H9 (cell line): ENCODE measurements at regions not wholly inside any gene's neighbourhood (a gene's known extent, or its start where the extent isn't known, plus 50 kb on each side); places are given as distances from the start of the nearest gene placed in this dataset.
"Not testable (repeated sequence)": the region's sequence is repeated elsewhere in the genome, so short reads cannot be mapped to it uniquely, and the experiment has no call there.

Experiments
- DNase-seq: peaks from one replicate; pipeline ENCODE4 v3.0.0-alpha.2; 2017
- H2AFZ ChIP-seq: one replicate; pipeline ENCODE4 v1.6.1; 2013; ENCODE audit warnings: mild to moderate bottlenecking, low read length, control low read depth, moderate library complexity
- H2AK5ac ChIP-seq: 2 replicates; pipeline ENCODE4 v1.6.1; 2013; ENCODE audit warnings: low read length, control low read depth, mixed read lengths; ENCODE audit not compliant: insufficient read length
- H2BK120ac ChIP-seq: one replicate; pipeline ENCODE4 v1.6.1; 2013; ENCODE audit warnings: low read depth, mild to moderate bottlenecking, low read length, control low read depth, inconsistent platforms; ENCODE audit not compliant: poor library complexity, severe bottlenecking
- H2BK12ac ChIP-seq: 2 replicates; pipeline ENCODE4 v1.6.1; 2013; ENCODE audit warnings: low read length, control low read depth, mixed read lengths, low read depth; ENCODE audit not compliant: insufficient read length
- H2BK15ac ChIP-seq: 2 replicates; pipeline ENCODE4 v1.6.1; 2013; ENCODE audit warnings: low read depth, low read length, control low read depth
- H2BK20ac ChIP-seq: one replicate; pipeline ENCODE4 v1.6.1; 2013; ENCODE audit warnings: low read depth, mild to moderate bottlenecking, low read length, control low read depth, inconsistent platforms; ENCODE audit not compliant: poor library complexity, severe bottlenecking
- H2BK5ac ChIP-seq: 2 replicates; pipeline ENCODE4 v1.6.1; 2013; ENCODE audit warnings: low read length, control low read depth, mixed read lengths; ENCODE audit not compliant: insufficient read length
- H3K14ac ChIP-seq: 2 replicates; pipeline ENCODE4 v1.6.1; 2013; ENCODE audit warnings: low read length, control low read depth; ENCODE audit not compliant: insufficient read depth
- H3K18ac ChIP-seq: 2 replicates; pipeline ENCODE4 v1.6.1; 2013; ENCODE audit warnings: low read depth, mild to moderate bottlenecking, mixed read lengths, low read length, control low read depth; ENCODE audit not compliant: insufficient read length
- H3K23ac ChIP-seq: 2 replicates; pipeline ENCODE4 v1.6.1; 2013; ENCODE audit warnings: low read length, control low read depth, mixed read lengths, low read depth; ENCODE audit not compliant: insufficient read length
- H3K23me2 ChIP-seq: 2 replicates; pipeline ENCODE4 v1.6.1; 2013; ENCODE audit warnings: low read depth, mild to moderate bottlenecking, mixed read lengths, low read length, control low read depth; ENCODE audit not compliant: insufficient read length, poor library complexity, severe bottlenecking
- H3K27ac ChIP-seq: 2 replicates; pipeline ENCODE4 v1.5.1; 2013; ENCODE audit warnings: low read length, control low read depth, mixed read lengths, low read depth; ENCODE audit not compliant: insufficient read length
- H3K27me3 ChIP-seq: 2 replicates; pipeline ENCODE4 v1.6.1; 2013; ENCODE audit warnings: low read length, control low read depth, inconsistent platforms; ENCODE audit not compliant: insufficient read depth
- H3K4ac ChIP-seq: 2 replicates; pipeline ENCODE4 v1.6.1; 2013; ENCODE audit warnings: low read depth, mild to moderate bottlenecking, control low read depth, inconsistent platforms, low read length, moderate library complexity
- H3K4me1 ChIP-seq: 2 replicates; pipeline ENCODE4 v1.6.1; 2013; ENCODE audit warnings: low read length, control low read depth, inconsistent platforms; ENCODE audit not compliant: insufficient read depth
- H3K4me2 ChIP-seq: 2 replicates; pipeline ENCODE4 v1.6.1; 2013; ENCODE audit warnings: low read length, control low read depth, mixed read lengths; ENCODE audit not compliant: insufficient read length, insufficient read depth
- H3K56ac ChIP-seq: 2 replicates; pipeline ENCODE4 v1.6.1; 2013; ENCODE audit warnings: low read depth, mild to moderate bottlenecking, mixed read lengths, low read length, control low read depth; ENCODE audit not compliant: insufficient read length
- H3K79me1 ChIP-seq: 2 replicates; pipeline ENCODE4 v1.6.1; 2013; ENCODE audit warnings: low read depth, mild to moderate bottlenecking, moderate library complexity, low read length, control low read depth, inconsistent platforms; ENCODE audit not compliant: insufficient read depth, poor library complexity, severe bottlenecking
- H3K79me2 ChIP-seq: 2 replicates; pipeline ENCODE4 v1.6.1; 2013; ENCODE audit warnings: low read length, control low read depth, inconsistent platforms; ENCODE audit not compliant: insufficient read depth
- H3K9ac ChIP-seq: 2 replicates; pipeline ENCODE4 v1.6.1; 2013; ENCODE audit warnings: low read length, control low read depth, mixed read lengths; ENCODE audit not compliant: insufficient read length; ENCODE audit errors: extremely low read depth
- H3K9me3 ChIP-seq: one replicate; pipeline ENCODE4 v1.6.1; 2013; ENCODE audit warnings: low read depth, low read length, inconsistent platforms; ENCODE audit not compliant: control insufficient read depth
- H3T11ph ChIP-seq: one replicate; pipeline ENCODE4 v1.6.1; 2013; ENCODE audit warnings: mild to moderate bottlenecking, low read length, control low read depth, inconsistent platforms
- H4K20me1 ChIP-seq: one replicate; pipeline ENCODE4 v1.6.1; 2013; ENCODE audit not compliant: control insufficient read depth, insufficient read length, insufficient read depth
- H4K5ac ChIP-seq: 2 replicates; pipeline ENCODE4 v1.6.1; 2013; ENCODE audit warnings: low read depth, mild to moderate bottlenecking, mixed read lengths, low read length, control low read depth; ENCODE audit not compliant: insufficient read length
- H4K8ac ChIP-seq: replicated peaks from 2 replicates; pipeline ENCODE4 v1.6.1; 2013; ENCODE audit warnings: low read length, control low read depth, mixed read lengths, low read depth; ENCODE audit not compliant: insufficient read length
- H4K91ac ChIP-seq: 2 replicates; pipeline ENCODE4 v1.6.1; 2013; ENCODE audit warnings: low read depth, mild to moderate bottlenecking, moderate library complexity, mixed read lengths, low read length, control low read depth; ENCODE audit not compliant: insufficient read length
- H3K27ac Mint-ChIP-seq, 3 experiments: 2 replicates in 2 of 3; 3 replicates in 1 of 3; pipeline ENCODE4 v1.8.0; 2020 to 2021; ENCODE audit warnings: mixed read lengths in 3 of 3, mild to moderate bottlenecking in 1 of 3, moderate library complexity in 1 of 3
- H3K27me3 Mint-ChIP-seq: 2 replicates; pipeline ENCODE4 v1.8.0; 2021; ENCODE audit warnings: low read depth, mild to moderate bottlenecking, moderate library complexity, mixed read lengths
- H3K36me3 Mint-ChIP-seq, 3 experiments: 2 replicates in 2 of 3; 3 replicates in 1 of 3; pipeline ENCODE4 v1.8.0; 2020 to 2021; ENCODE audit warnings: low read depth in 3 of 3, mixed read lengths in 3 of 3; ENCODE audit not compliant: insufficient read depth in 1 of 3
- H3K4me1 Mint-ChIP-seq, 2 experiments: 2 replicates each; pipeline ENCODE4 v1.8.0; 2020; ENCODE audit warnings: mixed read lengths in 2 of 2
- H3K4me3 Mint-ChIP-seq, 2 experiments: 2 replicates in 1 of 2; 3 replicates in 1 of 2; pipeline ENCODE4 v1.8.0; 2020 to 2021; ENCODE audit warnings: mild to moderate bottlenecking in 2 of 2, mixed read lengths in 2 of 2, moderate library complexity in 1 of 2
- H3K9me3 Mint-ChIP-seq, 2 experiments: 2 replicates in 1 of 2; 3 replicates in 1 of 2; pipeline ENCODE4 v1.8.0; 2020; ENCODE audit warnings: mild to moderate bottlenecking in 2 of 2, mixed read lengths in 2 of 2, moderate library complexity in 1 of 2
- WGBS: extraction: QIAGEN DNeasy Blood & Tissue Kit; methylation state at CpG from one replicate; pipeline ENCODE4 v1.1.7; 2013; ENCODE audit warnings: missing lambda C conversion rate, low lambda C conversion rate, mixed read lengths; ENCODE audit not compliant: insufficient read length; ENCODE audit errors: extremely low coverage; 5-methylcytosine and 5-hydroxymethylcytosine counted together
- TF ChIP-seq, protein P1 (sequence below): fragments of 200-600 bp; sonication (generic); conservative IDR thresholded peaks from 3 replicates; pipeline ENCODE4 v1.8.0; 2021; ENCODE audit warnings: antibody characterized with exemption, mild to moderate bottlenecking

DNA sequence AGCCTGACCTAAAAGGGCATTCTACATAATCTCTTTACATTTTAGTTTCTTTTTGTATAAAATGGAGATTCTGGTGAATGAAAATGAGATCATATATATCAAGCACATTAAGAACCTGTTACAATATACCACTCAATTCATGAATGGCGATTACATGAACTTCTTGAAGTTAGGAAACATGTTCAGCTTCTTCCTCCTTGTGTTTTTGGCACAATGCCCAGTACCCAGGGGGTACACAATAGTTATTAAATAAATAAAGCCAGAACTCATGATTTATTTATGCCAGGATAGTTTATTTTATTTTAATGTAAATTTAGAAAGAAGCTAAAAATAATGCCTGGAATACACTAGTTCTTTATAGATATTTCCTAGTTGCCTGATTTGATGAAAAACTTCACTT lies 186.0 kb upstream of the PTGFR start:
- Histone ChIP-seq H3K79me1 (no peaks in the 10 kb centered on the region), H2BK15ac (no peak overlapping the region), H4K8ac (no peak overlapping the region), H3K27ac (no peak overlapping the region), H3K9ac (no peak overlapping the region), H3K23ac (no peak overlapping the region), H2BK12ac (no peak overlapping the region), H4K5ac (no peak overlapping the region), H4K20me1 (no peaks in the 10 kb centered on the region), H2BK5ac (no peak overlapping the region), H3K9me3 (no peaks in the 10 kb centered on the region), H2BK20ac (no peak overlapping the region), H3K18ac (no peak overlapping the region), H3K79me2 (no peaks in the 10 kb centered on the region), H2AK5ac (no peak overlapping the region), H2BK120ac (no peak overlapping the region), H4K91ac (no peak overlapping the region), H3K4me1 (no peaks in the 10 kb centered on the region), H2AFZ (no peak overlapping the region), H3K23me2 (no peaks in the 10 kb centered on the region), H3K27me3 (no peaks in the 10 kb centered on the region), H3T11ph (no peak overlapping the region), H3K4ac (no peak overlapping the region), H3K4me2 (no peak overlapping the region), H3K56ac (no peak overlapping the region), H3K14ac (no peak overlapping the region)
- TF ChIP-seq, protein P1, sequence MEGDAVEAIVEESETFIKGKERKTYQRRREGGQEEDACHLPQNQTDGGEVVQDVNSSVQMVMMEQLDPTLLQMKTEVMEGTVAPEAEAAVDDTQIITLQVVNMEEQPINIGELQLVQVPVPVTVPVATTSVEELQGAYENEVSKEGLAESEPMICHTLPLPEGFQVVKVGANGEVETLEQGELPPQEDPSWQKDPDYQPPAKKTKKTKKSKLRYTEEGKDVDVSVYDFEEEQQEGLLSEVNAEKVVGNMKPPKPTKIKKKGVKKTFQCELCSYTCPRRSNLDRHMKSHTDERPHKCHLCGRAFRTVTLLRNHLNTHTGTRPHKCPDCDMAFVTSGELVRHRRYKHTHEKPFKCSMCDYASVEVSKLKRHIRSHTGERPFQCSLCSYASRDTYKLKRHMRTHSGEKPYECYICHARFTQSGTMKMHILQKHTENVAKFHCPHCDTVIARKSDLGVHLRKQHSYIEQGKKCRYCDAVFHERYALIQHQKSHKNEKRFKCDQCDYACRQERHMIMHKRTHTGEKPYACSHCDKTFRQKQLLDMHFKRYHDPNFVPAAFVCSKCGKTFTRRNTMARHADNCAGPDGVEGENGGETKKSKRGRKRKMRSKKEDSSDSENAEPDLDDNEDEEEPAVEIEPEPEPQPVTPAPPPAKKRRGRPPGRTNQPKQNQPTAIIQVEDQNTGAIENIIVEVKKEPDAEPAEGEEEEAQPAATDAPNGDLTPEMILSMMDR = no peak
- WGBS = no CpG with 5 or more reads among the region's 1 CpG
- peaks cover 0 to 4% of the 10 kb centered on the region in 2 experiments; a peak in 3 of 5 replicates for H3K9me3 Mint-ChIP-seq
- H3K27me3 Mint-ChIP-seq = peaks cover 4% of the 10 kb centered on the region
- no peak for DNase-seq
- peaks cover 2 to 8% of the 10 kb centered on the region in 2 experiments; a peak in 3 of 4 replicates for H3K4me1 Mint-ChIP-seq
- no peak overlapping the region for H3K27ac Mint-ChIP-seq
- H3K36me3 Mint-ChIP-seq = peaks cover 0 to 2% (median 0%) of the 10 kb centered on the region in 3 experiments; a peak in 2 of 7 replicates
- H3K4me3 Mint-ChIP-seq = no peak overlapping the region

DNA sequence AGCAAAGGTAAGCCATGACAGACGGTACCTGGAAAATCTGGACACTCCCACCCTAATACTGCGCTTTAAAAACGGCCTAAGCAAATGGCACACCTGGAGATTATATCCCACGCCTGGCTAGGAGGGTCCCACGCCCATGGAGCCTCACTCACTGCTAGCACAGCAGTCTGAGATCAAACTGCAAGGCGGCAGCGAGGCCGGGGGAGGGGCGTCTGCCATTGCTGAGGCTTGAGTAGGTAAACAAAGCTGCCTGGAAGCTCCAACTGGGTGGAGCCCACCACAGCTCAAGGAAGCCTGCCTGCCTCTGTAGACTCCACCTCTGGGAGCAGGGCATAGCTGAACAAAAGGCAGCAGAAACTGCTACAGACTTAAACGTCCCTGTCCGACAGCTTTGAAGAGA lies 180.5 kb upstream of the PTGFR start:
- not testable (repeated sequence) for H3K56ac ChIP-seq, H4K5ac ChIP-seq, DNase-seq, H3K4me3 Mint-ChIP-seq, H3K9ac ChIP-seq, H3K27ac ChIP-seq, H2BK5ac ChIP-seq, H3K23ac ChIP-seq, H3K14ac ChIP-seq, H3K18ac ChIP-seq, H3K36me3 Mint-ChIP-seq, H3K4me1 ChIP-seq, H3T11ph ChIP-seq, H3K4me2 ChIP-seq, H2BK15ac ChIP-seq, H3K79me2 ChIP-seq, H3K23me2 ChIP-seq, H3K27me3 ChIP-seq, H2AK5ac ChIP-seq, H3K79me1 ChIP-seq, H3K27ac Mint-ChIP-seq, H4K20me1 ChIP-seq, H2BK12ac ChIP-seq, H4K91ac ChIP-seq, H3K9me3 ChIP-seq, H2BK20ac ChIP-seq, H3K9me3 Mint-ChIP-seq, H4K8ac ChIP-seq, H2AFZ ChIP-seq, H3K4me1 Mint-ChIP-seq, H3K4ac ChIP-seq, H2BK120ac ChIP-seq
- H3K27me3 Mint-ChIP-seq = peaks cover 12% of the 10 kb centered on the region
- no CpG with 5 or more reads among the region's 11 CpGs for WGBS
